Neural cell (in vitro differentiated cells): ENCODE measurements at regions not wholly inside any gene's neighbourhood (a gene's known extent, or its start where the extent isn't known, plus 50 kb on each side); places are given as distances from the start of the nearest gene placed in this dataset.

Source experiments
- H2AFZ ChIP-seq: fragments of 200-600, 300-800 bp; sonication (generic), shearing (Covaris generic); 2 replicates; pipeline ENCODE4 v1.6.0; 2014; ENCODE audit warnings: low read depth, mild to moderate bottlenecking, antibody characterized with exemption, low read length, moderate library complexity
- H3F3A ChIP-seq: fragments of 200-600 bp; shearing (Covaris generic); 2 replicates; pipeline ENCODE4 v1.6.1; 2016; ENCODE audit warnings: mild to moderate bottlenecking, moderate library complexity, mixed read lengths, antibody characterized with exemption, low read length; ENCODE audit not compliant: insufficient read depth, poor library complexity, severe bottlenecking
- H3K27ac ChIP-seq: fragments of 200-600, 300-800 bp; sonication (generic), shearing (Covaris generic); 2 replicates; pipeline ENCODE4 v1.5.1; 2014; ENCODE audit warnings: mild to moderate bottlenecking, low read length, moderate library complexity
- H3K27me3 ChIP-seq: fragments of 300-800, 200-600 bp; sonication (generic), shearing (Covaris generic); 2 replicates; pipeline ENCODE4 v1.6.0; 2014; ENCODE audit warnings: mild to moderate bottlenecking, low read depth, low read length, moderate library complexity; ENCODE audit not compliant: insufficient read depth
- H3K36me3 ChIP-seq: fragments of 300-800, 200-600 bp; sonication (generic), shearing (Covaris generic); 2 replicates; pipeline ENCODE4 v1.5.1; 2014; ENCODE audit warnings: mild to moderate bottlenecking, antibody characterized with exemption, low read length, moderate library complexity; ENCODE audit not compliant: insufficient read depth
- H3K4me2 ChIP-seq: fragments of 300-800, 200-600 bp; sonication (generic), shearing (Covaris generic); 2 replicates; pipeline ENCODE4 v1.6.0; 2014; ENCODE audit warnings: mild to moderate bottlenecking, low read length
- H3K4me3 ChIP-seq: fragments of 300-800, 200-600 bp; sonication (generic), shearing (Covaris generic); 2 replicates; pipeline ENCODE4 v1.5.1; 2014; ENCODE audit warnings: mild to moderate bottlenecking, low read length, moderate library complexity
- H3K79me2 ChIP-seq: fragments of 200-600 bp; shearing (Covaris generic); replicated peaks from 2 replicates; pipeline ENCODE4 v1.6.0; 2014; ENCODE audit warnings: mild to moderate bottlenecking, low read length, moderate library complexity; ENCODE audit not compliant: insufficient read depth
- H3K9ac ChIP-seq: fragments of 300-800, 200-600 bp; sonication (generic), shearing (Covaris generic); 2 replicates; pipeline ENCODE4 v1.6.1; 2016; ENCODE audit warnings: mild to moderate bottlenecking, low read length, mixed read lengths
- H3K9me2 ChIP-seq: fragments of 200-600 bp; shearing (Covaris generic); 2 replicates; pipeline ENCODE4 v1.6.1; 2016; ENCODE audit warnings: mild to moderate bottlenecking, low read length, mixed read lengths; ENCODE audit not compliant: insufficient read depth
- H3K9me3 ChIP-seq: fragments of 200-600, 300-800 bp; sonication (generic), shearing (Covaris generic); 2 replicates; pipeline ENCODE4 v1.6.1; 2016; ENCODE audit warnings: mild to moderate bottlenecking, mixed run types, low read length, moderate library complexity, mixed read lengths
- H4K20me1 ChIP-seq: fragments of 200-600 bp; shearing (Covaris generic); 2 replicates; pipeline ENCODE4 v1.6.1; 2016; ENCODE audit warnings: mild to moderate bottlenecking, mixed run types; ENCODE audit not compliant: insufficient read depth
- CTCF ChIP-seq: fragments of 450-650 bp; IDR thresholded peaks from 2 replicates; pipeline ENCODE4 v1.5.1; 2014; ENCODE audit warnings: antibody characterized with exemption, mild to moderate bottlenecking, moderate library complexity; ENCODE audit not compliant: poor library complexity, severe bottlenecking
- EP300 ChIP-seq: fragments of 450-650 bp; conservative IDR thresholded peaks from 2 replicates; pipeline ENCODE4 v1.6.1; 2014; ENCODE audit warnings: antibody characterized with exemption, mild to moderate bottlenecking, moderate library complexity; ENCODE audit not compliant: poor library complexity, severe bottlenecking
- EZH2 ChIP-seq: fragments of 200-600, 300-800 bp; shearing (Covaris generic), sonication (generic); IDR thresholded peaks from 2 replicates; pipeline ENCODE4 v1.6.1; 2014; ENCODE audit warnings: antibody characterized with exemption, low read length, borderline replicate concordance, mild to moderate bottlenecking; ENCODE audit not compliant: insufficient read depth, poor library complexity, severe bottlenecking
- MXI1 ChIP-seq: fragments of 450-650 bp; conservative IDR thresholded peaks from 2 replicates; pipeline ENCODE4 v1.6.1; 2014; ENCODE audit warnings: antibody characterized with exemption, mild to moderate bottlenecking; ENCODE audit not compliant: poor library complexity, severe bottlenecking
- POLR2AphosphoS5 ChIP-seq: IDR thresholded peaks from 2 replicates; pipeline ENCODE4 v1.6.1; 2012
- RAD21 ChIP-seq: fragments of 450-650 bp; conservative IDR thresholded peaks from 2 replicates; pipeline ENCODE4 v1.6.1; 2014; ENCODE audit warnings: antibody characterized with exemption, mild to moderate bottlenecking, moderate library complexity
- REST ChIP-seq: IDR thresholded peaks from 2 replicates; pipeline ENCODE4 v1.6.1; 2012; ENCODE audit warnings: borderline replicate concordance
- SMC3 ChIP-seq: fragments of 450-650 bp; conservative IDR thresholded peaks from 2 replicates; pipeline ENCODE4 v1.6.1; 2014; ENCODE audit warnings: antibody characterized with exemption, mild to moderate bottlenecking, moderate library complexity; ENCODE audit not compliant: poor library complexity
- TAF1 ChIP-seq: IDR thresholded peaks from 2 replicates; pipeline ENCODE4 v1.6.1; 2012; ENCODE audit warnings: low read depth

GRCh38 chr15:93221759-93222158 is 132.7 kb upstream of the RGMA start:
- Histone ChIP-seq H3K4me3 (no peak overlapping the region), H4K20me1 (no peaks in the 10 kb centered on the region), H3F3A (no peaks in the 10 kb centered on the region), H3K9me3 (no peaks in the 10 kb centered on the region), H3K9me2 (no peaks in the 10 kb centered on the region), H3K27me3 (no peaks in the 10 kb centered on the region), H3K27ac (no peak overlapping the region), H3K4me2 (no peak overlapping the region), H3K36me3 (no peaks in the 10 kb centered on the region), H3K79me2 (no peaks in the 10 kb centered on the region), H2AFZ (no peak overlapping the region), H3K9ac (no peak overlapping the region)
- TF ChIP-seq RAD21 (no peak), TAF1 (no peak), CTCF (no peak), SMC3 (no peak), REST (no peak), EP300 (no peak), POLR2AphosphoS5 (no peak), EZH2 (no peak), MXI1 (no peak)

- Histone ChIP-seq H3K79me2 (no peaks in the 10 kb centered on the region), H3K9ac (no peak overlapping the region), H4K20me1 (no peaks in the 10 kb centered on the region), H3K36me3 (no peaks in the 10 kb centered on the region), H3K27ac (no peak overlapping the region), H3K4me2 (no peak overlapping the region), H3K9me2 (no peaks in the 10 kb centered on the region), H2AFZ (no peak overlapping the region), H3K9me3 (no peaks in the 10 kb centered on the region), H3K27me3 (no peaks in the 10 kb centered on the region), H3F3A (no peaks in the 10 kb centered on the region), H3K4me3 (no peak overlapping the region)
- TF ChIP-seq REST (no peak), MXI1 (no peak), EP300 (no peak), CTCF (no peak), TAF1 (no peak), SMC3 (no peak), POLR2AphosphoS5 (no peak), EZH2 (no peak), RAD21 (no peak)
These were observed 130.9 kb upstream of the RGMA start for GRCh38 chr15:93219859-93220420.
